Right atrium auricular region (tissue), 2 donors: ENCODE measurements at regions not wholly inside any gene's neighbourhood (a gene's known extent, or its start where the extent isn't known, plus 50 kb on each side); places are given as distances from the start of the nearest gene placed in this dataset.
"Not testable (repeated sequence)": the region's sequence is repeated elsewhere in the genome, so short reads cannot be mapped to it uniquely, and the experiment has no call there.

Source experiments
- DNase-seq: peaks from one replicate; pipeline ENCODE4 v3.0.0-alpha.2; 2019; ENCODE audit warnings: low spot score
- H3K27ac ChIP-seq, 2 donors: fragments of 200-600 bp; sonication (generic); 1 replicate in 1 of 2; 2 replicates in 1 of 2; pipeline ENCODE4 v1.5.1; 2016 to 2019
- H3K27me3 ChIP-seq, 2 donors: fragments of 200-600 bp; sonication (generic); one replicate each; pipeline versions ENCODE4 v1.5.1 to v1.6.0; 2017 to 2019
- H3K36me3 ChIP-seq: fragments of 200-600 bp; sonication (generic); one replicate; pipeline ENCODE4 v1.5.1; 2016
- H3K4me1 ChIP-seq, 2 donors: fragments of 200-600 bp; sonication (generic); one replicate each; pipeline versions ENCODE4 v1.5.1 to v1.6.0; 2017 to 2019
- H3K4me3 ChIP-seq, 2 donors: fragments of 200-600 bp; sonication (generic); 1 replicate in 1 of 2; 2 replicates in 1 of 2; pipeline ENCODE4 v1.5.1; 2017 to 2019; ENCODE audit warnings: mild to moderate bottlenecking in 1 of 2, moderate library complexity in 1 of 2
- H3K9me3 ChIP-seq, 2 donors: fragments of 200-600 bp; sonication (generic); one replicate each; pipeline ENCODE4 v1.5.1; 2019
- CTCF ChIP-seq, 2 donors: fragments of 200-600 bp; sonication (generic); IDR thresholded peaks; one replicate each; pipeline ENCODE4 v1.5.1; 2019; ENCODE audit warnings: antibody characterized with exemption in 2 of 2

DNA sequence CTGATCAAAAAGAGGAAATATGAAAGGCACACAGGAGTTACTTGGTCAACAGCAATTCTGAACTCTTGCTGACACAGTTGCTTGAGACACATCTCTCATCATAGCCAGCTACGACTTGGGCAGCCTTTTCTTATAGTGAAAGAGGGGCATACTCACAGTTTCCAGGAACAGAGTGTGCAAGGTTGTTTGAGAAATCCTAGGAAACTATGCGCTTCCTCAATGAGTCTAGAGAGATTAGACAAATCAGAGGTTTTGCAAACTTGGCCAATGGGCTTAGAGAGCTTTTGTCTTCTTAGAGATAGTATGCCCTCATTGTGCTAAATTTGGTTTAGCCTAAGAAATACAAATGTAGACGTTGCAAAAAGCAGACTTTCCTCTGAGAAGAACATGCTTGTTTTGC is 370.4 kb downstream of the HGF start:
- Histone ChIP-seq H3K36me3 (no peaks in the 10 kb centered on the region), H3K4me3 (no peak overlapping the region), H3K27ac (no peak overlapping the region), H3K4me1 (no peaks in the 10 kb centered on the region), H3K9me3 (no peaks in the 10 kb centered on the region), H3K27me3 (no peaks in the 10 kb centered on the region)
- TF ChIP-seq CTCF (IDR thresholded peaks at IDR 0.05), result no peak
- DNase-seq, result no peak

GRCh38 chr7:81394029-81394428 is 375.8 kb downstream of the HGF start:
- H3K9me3 ChIP-seq, result no peaks in the 10 kb centered on the region
- DNase-seq, result no peak
- no peak overlapping the region for H3K4me3 ChIP-seq
- no peak overlapping the region for H3K27ac ChIP-seq
- TF ChIP-seq CTCF (IDR thresholded peaks at IDR 0.05), result no peak
- no peaks in the 10 kb centered on the region for H3K4me1 ChIP-seq
- H3K27me3 ChIP-seq, result no peaks in the 10 kb centered on the region
- H3K36me3 ChIP-seq, result no peaks in the 10 kb centered on the region

DNA sequence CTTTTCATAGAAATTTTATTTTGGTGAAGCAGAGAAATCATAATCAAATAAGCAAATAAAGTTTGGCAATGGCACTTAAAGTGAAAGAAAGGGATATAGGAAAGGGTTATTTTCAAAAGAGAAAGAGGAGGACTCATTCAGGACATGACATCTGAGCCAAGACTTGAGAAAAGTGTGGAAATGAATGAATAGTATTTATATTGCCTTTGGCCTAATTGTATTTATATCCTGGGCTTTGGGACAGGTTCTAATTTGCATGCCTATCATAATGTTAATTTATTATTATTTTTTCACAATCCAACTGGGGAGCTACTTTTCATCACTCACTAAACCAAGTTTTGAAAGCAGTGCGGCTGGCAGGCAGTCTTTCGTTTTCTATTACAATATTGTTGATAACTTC is 376.8 kb downstream of the HGF start:
- no peak overlapping the region for H3K4me3 ChIP-seq
- H3K27me3 ChIP-seq, result no peaks in the 10 kb centered on the region
- no peak for DNase-seq
- no peaks in the 10 kb centered on the region for H3K9me3 ChIP-seq
- H3K27ac ChIP-seq, result no peak overlapping the region
- H3K36me3 ChIP-seq, result no peaks in the 10 kb centered on the region
- H3K4me1 ChIP-seq, result no peaks in the 10 kb centered on the region
- TF ChIP-seq CTCF (IDR thresholded peaks at IDR 0.05), result no peak

GRCh38 chr7:81385370-81385769 is 384.5 kb downstream of the HGF start:
- no peak for TF ChIP-seq CTCF (IDR thresholded peaks at IDR 0.05)
- H3K27ac ChIP-seq, result no peak overlapping the region
- H3K4me1 ChIP-seq, result no peaks in the 10 kb centered on the region
- DNase-seq, result no peak
- H3K9me3 ChIP-seq, result no peaks in the 10 kb centered on the region
- no peaks in the 10 kb centered on the region for H3K36me3 ChIP-seq
- no peaks in the 10 kb centered on the region for H3K27me3 ChIP-seq
- no peak overlapping the region for H3K4me3 ChIP-seq

- TF ChIP-seq CTCF (IDR thresholded peaks at IDR 0.05), result no peak
- DNase-seq, result no peak
- no peaks in the 10 kb centered on the region for H3K27me3 ChIP-seq
- no peak overlapping the region for H3K27ac ChIP-seq
- no peak overlapping the region for H3K4me3 ChIP-seq
- H3K36me3 ChIP-seq, result no peaks in the 10 kb centered on the region
- H3K4me1 ChIP-seq, result no peaks in the 10 kb centered on the region
- no peaks in the 10 kb centered on the region for H3K9me3 ChIP-seq
These were observed 386.0 kb downstream of the HGF start for GRCh38 chr7:81383846-81384245.

- not testable (repeated sequence) for H3K4me3 ChIP-seq, H3K9me3 ChIP-seq, H3K27me3 ChIP-seq, H3K27ac ChIP-seq, H3K4me1 ChIP-seq, DNase-seq, H3K36me3 ChIP-seq
These were observed 395.2 kb downstream of the HGF start for GRCh38 chr7:81374641-81375040.
